ENCODE measurements at regions not wholly inside any gene's neighbourhood (a gene's known extent, or its start where the extent isn't known, plus 50 kb on each side); places are given as distances from the start of the nearest gene placed in this dataset.

DNA sequence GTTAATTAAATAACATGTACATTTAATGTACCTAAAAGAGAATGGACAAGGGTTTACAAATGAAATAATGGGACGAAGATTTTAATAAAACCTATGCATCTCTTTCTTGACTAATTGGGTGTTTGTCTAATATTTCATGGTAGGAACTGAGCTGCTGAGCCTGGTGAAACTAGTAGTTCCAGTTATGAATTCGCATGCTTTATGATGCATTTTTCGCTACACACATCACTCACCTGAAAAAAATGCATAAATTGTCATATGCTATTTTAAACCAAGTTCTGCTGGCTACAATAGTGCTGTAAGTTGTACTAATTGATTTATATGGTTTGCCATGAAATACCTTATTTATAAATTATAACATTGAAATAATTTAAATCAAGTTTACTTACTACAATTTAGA lies 806.8 kb upstream of the SLITRK5 start:
- in situ Hi-C loops (cut with MboI; ENCODE audit: low sequenced_read_pairs in 4 of 4) (no loop called here), intact Hi-C loops (cut with DNase I; ENCODE audit: low total_unique reads) (no loop called here)
- Histone ChIP-seq H3K9me3 (peaks cover 0 to 4% (median 0%) of the 10 kb centered on the region in 3 donors), H3K4me1 (no peaks in the 10 kb centered on the region), H3K4me3 (no peak overlapping the region), H3K27me3 (no peaks in the 10 kb centered on the region), H3K36me3 (no peaks in the 10 kb centered on the region), H3K27ac (no peak overlapping the region)
- ATAC-seq (no peak), DNase-seq (no peak)
- TF ChIP-seq, protein P1, sequence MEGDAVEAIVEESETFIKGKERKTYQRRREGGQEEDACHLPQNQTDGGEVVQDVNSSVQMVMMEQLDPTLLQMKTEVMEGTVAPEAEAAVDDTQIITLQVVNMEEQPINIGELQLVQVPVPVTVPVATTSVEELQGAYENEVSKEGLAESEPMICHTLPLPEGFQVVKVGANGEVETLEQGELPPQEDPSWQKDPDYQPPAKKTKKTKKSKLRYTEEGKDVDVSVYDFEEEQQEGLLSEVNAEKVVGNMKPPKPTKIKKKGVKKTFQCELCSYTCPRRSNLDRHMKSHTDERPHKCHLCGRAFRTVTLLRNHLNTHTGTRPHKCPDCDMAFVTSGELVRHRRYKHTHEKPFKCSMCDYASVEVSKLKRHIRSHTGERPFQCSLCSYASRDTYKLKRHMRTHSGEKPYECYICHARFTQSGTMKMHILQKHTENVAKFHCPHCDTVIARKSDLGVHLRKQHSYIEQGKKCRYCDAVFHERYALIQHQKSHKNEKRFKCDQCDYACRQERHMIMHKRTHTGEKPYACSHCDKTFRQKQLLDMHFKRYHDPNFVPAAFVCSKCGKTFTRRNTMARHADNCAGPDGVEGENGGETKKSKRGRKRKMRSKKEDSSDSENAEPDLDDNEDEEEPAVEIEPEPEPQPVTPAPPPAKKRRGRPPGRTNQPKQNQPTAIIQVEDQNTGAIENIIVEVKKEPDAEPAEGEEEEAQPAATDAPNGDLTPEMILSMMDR (IDR thresholded peaks at IDR 0.05 in 4 of 5, conservative IDR thresholded peaks at IDR 0.05 in 1 of 5) = no peak
- no peak for TF ChIP-seq POLR2A (IDR thresholded peaks at IDR 0.05)

- Histone ChIP-seq H3K27me3 (no peaks in the 10 kb centered on the region), H3K9me3 (no peaks in the 10 kb centered on the region), H3K27ac (no peak overlapping the region), H3K4me3 (no peak overlapping the region), H3K4me1 (no peaks in the 10 kb centered on the region), H3K36me3 (no peaks in the 10 kb centered on the region)
- in situ Hi-C loops (cut with MboI; ENCODE audit: low sequenced_read_pairs in 4 of 4) = no loop called here
- ATAC-seq (no peak), DNase-seq (no peak)
- no peak for TF ChIP-seq POLR2A (IDR thresholded peaks at IDR 0.05)
- TF ChIP-seq, protein P1 (IDR thresholded peaks at IDR 0.05 in 4 of 5, conservative IDR thresholded peaks at IDR 0.05 in 1 of 5) = peak in 1 of 5 experiments; percentile 8
- intact Hi-C loops (cut with DNase I; ENCODE audit: low total_unique reads) = no loop called here
These were observed 800.7 kb upstream of the SLITRK5 start for GRCh38 chr13:86870444-86870843.

- ATAC-seq (no peak), DNase-seq (no peak)
- Histone ChIP-seq H3K27ac (no peak overlapping the region), H3K9me3 (no peaks in the 10 kb centered on the region), H3K4me1 (no peaks in the 10 kb centered on the region), H3K36me3 (no peaks in the 10 kb centered on the region), H3K27me3 (no peaks in the 10 kb centered on the region), H3K4me3 (no peak overlapping the region)
- TF ChIP-seq, protein P1 (IDR thresholded peaks at IDR 0.05 in 4 of 5, conservative IDR thresholded peaks at IDR 0.05 in 1 of 5) = no peak
- TF ChIP-seq POLR2A (IDR thresholded peaks at IDR 0.05) = no peak
- intact Hi-C loops (cut with DNase I; ENCODE audit: low total_unique reads) (no loop called here), in situ Hi-C loops (cut with MboI; ENCODE audit: low sequenced_read_pairs in 4 of 4) (no loop called here)
These were observed 793.7 kb upstream of the SLITRK5 start for GRCh38 chr13:86877441-86877840.

DNA sequence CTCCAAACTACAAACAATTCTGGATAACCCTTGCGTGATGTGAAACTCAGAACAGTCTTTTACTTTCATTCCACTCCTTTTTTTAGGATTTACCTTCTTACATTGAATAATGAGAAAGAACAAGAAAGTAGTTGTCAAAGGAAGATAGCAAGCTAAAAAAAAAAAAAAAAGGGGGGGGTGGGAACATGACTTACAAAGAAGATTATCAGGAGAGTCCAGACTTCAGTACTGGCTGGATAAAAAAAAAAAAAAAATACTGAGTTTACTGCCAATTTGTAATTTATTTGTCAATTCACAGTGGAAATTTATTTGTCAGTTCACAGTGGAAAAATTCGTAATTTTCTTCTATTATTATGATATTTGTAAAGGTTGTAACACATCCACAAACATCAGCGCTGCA lies 792.4 kb upstream of the SLITRK5 start:
- in situ Hi-C loops (cut with MboI; ENCODE audit: low sequenced_read_pairs in 4 of 4) (no loop called here), intact Hi-C loops (cut with DNase I; ENCODE audit: low total_unique reads) (no loop called here)
- H3K4me3 ChIP-seq = no peak overlapping the region
- H3K36me3 ChIP-seq = no peaks in the 10 kb centered on the region
- H3K9me3 ChIP-seq = no peaks in the 10 kb centered on the region
- H3K27ac ChIP-seq = no peak overlapping the region
- DNase-seq = no peak
- TF ChIP-seq, protein P1 (IDR thresholded peaks at IDR 0.05 in 4 of 5, conservative IDR thresholded peaks at IDR 0.05 in 1 of 5) = no peak
- no peak for TF ChIP-seq POLR2A (IDR thresholded peaks at IDR 0.05)
- H3K27me3 ChIP-seq = no peaks in the 10 kb centered on the region
- no peaks in the 10 kb centered on the region for H3K4me1 ChIP-seq
- ATAC-seq = no peak

- no peak for DNase-seq
These were observed 789.8 kb upstream of the SLITRK5 start for GRCh38 chr13:86881390-86881789.

More at GRCh38 chr13:86881390-86881789, 789.8 kb upstream of the SLITRK5 start:
- no peak overlapping the region for H3K27ac ChIP-seq
- no peaks in the 10 kb centered on the region for H3K9me3 ChIP-seq
- in situ Hi-C loops (cut with MboI; ENCODE audit: low sequenced_read_pairs in 4 of 4) = no loop called here
- H3K4me3 ChIP-seq = no peak overlapping the region
- H3K4me1 ChIP-seq = no peaks in the 10 kb centered on the region
- TF ChIP-seq, protein P1 (IDR thresholded peaks at IDR 0.05 in 4 of 5, conservative IDR thresholded peaks at IDR 0.05 in 1 of 5) = no peak
- TF ChIP-seq POLR2A (IDR thresholded peaks at IDR 0.05) = no peak
- no peaks in the 10 kb centered on the region for H3K36me3 ChIP-seq
- H3K27me3 ChIP-seq = no peaks in the 10 kb centered on the region
- intact Hi-C loops (cut with DNase I; ENCODE audit: low total_unique reads) = no loop called here
- ATAC-seq = no peak

Data from gastrocnemius medialis (tissue), 4 donors.